ENCODE measurements at regions not wholly inside any gene's neighbourhood (a gene's known extent, or its start where the extent isn't known, plus 50 kb on each side); places are given as distances from the start of the nearest gene placed in this dataset.
"Not testable (repeated sequence)": the region's sequence is repeated elsewhere in the genome, so short reads cannot be mapped to it uniquely, and the experiment has no call there.

DNA sequence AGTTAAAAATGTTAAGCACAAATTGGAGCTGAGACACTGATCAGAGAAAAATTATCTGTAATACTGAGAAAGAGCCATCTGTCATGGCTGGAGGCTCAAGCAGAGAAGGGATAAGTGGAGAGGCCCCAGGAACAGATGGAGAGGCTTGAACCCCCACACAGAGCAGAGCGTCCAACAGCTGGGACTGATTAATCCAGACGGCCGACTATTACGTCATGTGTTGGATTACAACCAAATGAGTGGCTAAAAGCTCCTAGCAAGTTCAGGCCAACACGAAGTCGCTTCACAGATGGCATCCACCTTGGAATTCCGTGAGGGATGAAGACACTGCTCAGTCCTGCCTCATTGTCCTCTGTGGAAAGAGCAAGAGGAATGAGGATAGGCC is 57.7 kb upstream of the ATXN3L start:
- Histone ChIP-seq H3K9me3 (no peaks in the 10 kb centered on the region), H3K27me3 (no peaks in the 10 kb centered on the region), H3K27ac (peak overlapping the region; percentile 15 to 52), H3K4me3 (no peak overlapping the region), H3K4me1 (no peaks in the 10 kb centered on the region), H3K36me3 (no peaks in the 10 kb centered on the region)
- intact Hi-C loops (cut with DNase I; ENCODE audit: low total_unique reads): no loop called here
- DNase-seq: peak; percentile 46 to 62
- TF ChIP-seq CTCF (IDR thresholded peaks at IDR 0.05): no peak
- TF ChIP-seq POLR2A (IDR thresholded peaks at IDR 0.05): no peak

DNA sequence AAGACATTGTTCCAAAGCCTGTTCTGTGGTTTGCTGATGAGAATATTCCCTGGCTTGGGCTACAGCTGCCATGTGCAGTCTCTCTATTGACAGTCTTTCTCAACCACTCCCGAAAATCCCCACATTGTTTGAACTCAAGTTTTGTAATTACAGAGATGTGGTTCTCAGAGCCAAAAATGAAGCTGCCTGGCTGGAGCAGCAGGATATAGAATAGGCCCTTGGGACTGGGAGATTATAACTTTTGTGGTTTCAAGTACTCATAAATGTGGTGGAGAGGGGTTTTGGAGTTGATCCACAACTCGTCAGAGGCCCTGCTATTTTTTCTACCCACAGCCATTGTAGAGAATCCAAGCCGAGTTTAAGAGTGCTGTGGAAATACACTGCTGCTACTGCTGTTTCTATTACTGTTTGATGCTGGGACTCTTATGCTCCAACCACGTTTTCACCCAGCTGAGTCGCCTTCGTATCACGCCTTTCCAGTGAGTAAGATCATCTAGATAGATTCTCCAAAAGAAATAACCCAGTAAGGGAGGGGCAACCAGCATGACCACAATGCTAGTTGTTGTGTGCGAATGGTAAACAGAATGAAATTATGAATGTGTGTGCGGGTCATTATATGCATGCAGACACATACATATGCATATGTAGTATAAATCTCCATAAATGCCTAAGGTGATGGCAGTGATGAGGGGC is 57.1 kb upstream of the ATXN3L start:
- intact Hi-C loops (cut with DNase I; ENCODE audit: low total_unique reads): no loop called here
- TF ChIP-seq POLR2A (IDR thresholded peaks at IDR 0.05) (no peak), CTCF (IDR thresholded peaks at IDR 0.05) (no peak)

GRCh38 chrX:13375596-13375995 is 55.7 kb upstream of the ATXN3L start:
- not testable (repeated sequence) for H3K27ac ChIP-seq, DNase-seq

More for the DNA sequence above, 57.1 kb upstream of the ATXN3L start:
- Histone ChIP-seq H3K4me1 (no peaks in the 10 kb centered on the region), H3K27ac (peak overlapping the region; percentile 15 to 52), H3K9me3 (no peaks in the 10 kb centered on the region), H3K27me3 (no peaks in the 10 kb centered on the region), H3K4me3 (no peak overlapping the region), H3K36me3 (no peaks in the 10 kb centered on the region)
- DNase-seq: peak; percentile 41 to 42

GRCh38 chrX:13374364-13374763 is 54.5 kb upstream of the ATXN3L start:
- Histone ChIP-seq H3K27me3 (no peaks in the 10 kb centered on the region), H3K36me3 (no peaks in the 10 kb centered on the region), H3K4me1 (no peaks in the 10 kb centered on the region), H3K4me3 (no peak overlapping the region), H3K27ac (peak overlapping the region; percentile 53 to 82), H3K9me3 (no peaks in the 10 kb centered on the region)
- DNase-seq: no peak
- TF ChIP-seq POLR2A (IDR thresholded peaks at IDR 0.05) (no peak), CTCF (IDR thresholded peaks at IDR 0.05) (no peak)
- intact Hi-C loops (cut with DNase I; ENCODE audit: low total_unique reads): no loop called here

More at GRCh38 chrX:13375596-13375995, 55.7 kb upstream of the ATXN3L start:
- H3K9me3 ChIP-seq; H3K27me3 ChIP-seq; H3K36me3 ChIP-seq; H3K4me3 ChIP-seq; H3K4me1 ChIP-seq; intact Hi-C loops (cut with DNase I; ENCODE audit: low total_unique reads): not testable (repeated sequence)

DNA sequence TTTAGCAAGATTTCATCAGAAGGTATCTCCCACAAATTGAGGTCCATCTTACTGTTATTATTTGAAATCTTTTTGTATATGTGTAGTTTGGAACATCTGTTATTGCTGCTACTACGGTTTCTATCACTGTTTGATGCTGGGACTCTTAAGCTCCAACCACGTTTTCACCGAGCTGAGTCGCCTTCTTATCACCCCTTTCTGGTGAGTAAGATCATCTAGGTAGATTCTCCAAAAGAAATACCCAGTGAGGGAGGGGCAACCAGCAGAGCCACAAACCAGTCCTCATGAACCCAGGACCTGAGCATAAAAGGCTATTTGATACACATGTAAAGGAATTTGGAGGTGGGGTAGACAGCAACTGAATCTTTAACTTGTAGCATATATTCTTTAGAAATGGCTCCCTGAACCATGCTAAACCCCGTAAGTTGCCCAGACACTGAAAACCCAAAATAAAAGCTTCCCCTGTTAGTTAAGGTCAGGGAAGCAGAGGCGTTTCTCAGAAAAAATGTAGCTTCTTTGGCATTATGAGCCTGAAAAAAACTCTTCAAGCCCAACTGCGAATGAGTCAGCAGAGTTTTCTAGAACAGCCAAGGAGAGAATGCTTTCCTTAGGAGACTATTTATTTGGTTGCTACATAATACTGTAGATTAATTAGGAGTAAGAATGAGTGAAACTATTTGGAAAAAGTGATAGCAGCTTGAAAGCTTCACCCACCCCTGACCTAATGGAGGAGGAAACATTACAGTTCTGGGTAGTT is 53.8 kb upstream of the ATXN3L start:
- DNase-seq: no peak
- H3K27ac ChIP-seq: peak overlapping the region; percentile 53 to 82
- no peaks in the 10 kb centered on the region for H3K9me3 ChIP-seq
- no peak for TF ChIP-seq CTCF (IDR thresholded peaks at IDR 0.05)
- no peak for TF ChIP-seq POLR2A (IDR thresholded peaks at IDR 0.05)
- intact Hi-C loops (cut with DNase I; ENCODE audit: low total_unique reads): no loop called here
- no peaks in the 10 kb centered on the region for H3K36me3 ChIP-seq
- H3K4me3 ChIP-seq: no peak overlapping the region
- no peaks in the 10 kb centered on the region for H3K4me1 ChIP-seq
- H3K27me3 ChIP-seq: no peaks in the 10 kb centered on the region

Measured in uterus (tissue), 3 donors.